T-cell (primary cell): ENCODE measurements at regions not wholly inside any gene's neighbourhood (a gene's known extent, or its start where the extent isn't known, plus 50 kb on each side); places are given as distances from the start of the nearest gene placed in this dataset.

Source experiments
- ATAC-seq, 4 experiments: fragments of 200-7000 bp in 3 of 4; fragments of 150-1000 bp in 1 of 4; cut with Tn5 transposase; replicated peaks in 1 of 4; 1 replicate in 3 of 4; 2 replicates in 1 of 4; pipeline ENCODE4 v1.10.0; 2021; ENCODE audit warnings: moderate library complexity in 3 of 4, mild to moderate bottlenecking in 2 of 4, moderate number of reproducible peaks in 1 of 4
- CTCF ChIA-PET, 2 donors: fragments of 300-600 bp; sonication (Branson Sonifier 250); formaldehyde crosslinking; loops; one replicate each; lab custom pipeline; 2022; ENCODE audit warnings: antibody characterized with exemption in 2 of 2; lab: Charles Lee
- POLR2A ChIA-PET, 2 donors: fragments of 300-600 bp; sonication (Branson Sonifier 250); formaldehyde crosslinking; loops; one replicate each; lab custom pipeline; 2022; ENCODE audit warnings: antibody characterized with exemption in 2 of 2; lab: Charles Lee
- DNase-seq, 35 experiments: peaks; one replicate each; pipeline versions ENCODE4 v3.0.0 to v3.0.0-alpha.2; 2013 to 2023
- H3K27ac ChIP-seq: one replicate; pipeline ENCODE4 v1.5.1; 2013; ENCODE audit warnings: low read length
- H3K27me3 ChIP-seq, 2 experiments: replicated peaks in 1 of 2; 1 replicate in 1 of 2; 2 replicates in 1 of 2; pipeline versions ENCODE4 v1.6.1 to v1.7.0; 2013; ENCODE audit warnings: low read length in 1 of 2, mixed read lengths in 1 of 2; ENCODE audit not compliant: control insufficient read depth in 2 of 2, insufficient read depth in 2 of 2; ENCODE audit errors: extremely low read depth in 1 of 2
- H3K36me3 ChIP-seq, 2 donors: 1 replicate in 1 of 2; 2 replicates in 1 of 2; pipeline versions ENCODE4 v1.6.1 to v1.7.0; 2013; ENCODE audit warnings: low read length in 1 of 2; ENCODE audit not compliant: control insufficient read depth in 2 of 2, insufficient read depth in 1 of 2; ENCODE audit errors: extremely low read depth in 1 of 2
- H3K4me1 ChIP-seq, 2 experiments: 1 replicate in 1 of 2; 2 replicates in 1 of 2; pipeline versions ENCODE4 v1.6.1 to v1.7.0; 2013; ENCODE audit warnings: low read length in 2 of 2, mixed read lengths in 1 of 2; ENCODE audit not compliant: insufficient read depth in 2 of 2, control insufficient read depth in 1 of 2; ENCODE audit errors: extremely low read depth in 1 of 2
- H3K4me3 ChIP-seq, 2 donors: 1 replicate in 1 of 2; 2 replicates in 1 of 2; pipeline versions ENCODE4 v1.5.1 to v1.7.0; 2013; ENCODE audit warnings: mild to moderate bottlenecking in 2 of 2, low read length in 1 of 2, moderate library complexity in 1 of 2; ENCODE audit not compliant: control insufficient read depth in 1 of 2; ENCODE audit errors: extremely low read depth in 1 of 2
- H3K9me3 ChIP-seq: 2 replicates; pipeline ENCODE4 v1.7.0; 2013
- H3K27ac Mint-ChIP-seq, 2 donors: one replicate each; pipeline ENCODE4 v1.8.0; 2020 to 2021; ENCODE audit warnings: mild to moderate bottlenecking in 2 of 2, mixed read lengths in 2 of 2
- H3K27me3 Mint-ChIP-seq, 2 donors: one replicate each; pipeline ENCODE4 v1.8.0; 2021 to 2022; ENCODE audit warnings: mixed read lengths in 2 of 2
- H3K36me3 Mint-ChIP-seq: one replicate; pipeline ENCODE4 v1.8.0; 2021; ENCODE audit warnings: mixed read lengths
- H3K4me1 Mint-ChIP-seq, 3 donors: one replicate each; pipeline ENCODE4 v1.8.0; 2020 to 2022; ENCODE audit warnings: mixed read lengths in 3 of 3, mild to moderate bottlenecking in 1 of 3
- H3K4me3 Mint-ChIP-seq, 3 donors: one replicate each; pipeline ENCODE4 v1.8.0; 2020 to 2022; ENCODE audit warnings: mild to moderate bottlenecking in 3 of 3, mixed read lengths in 3 of 3, moderate library complexity in 3 of 3
- H3K9me3 Mint-ChIP-seq, 3 donors: one replicate each; pipeline ENCODE4 v1.8.0; 2020 to 2022; ENCODE audit warnings: mixed read lengths in 3 of 3
- WGBS: methylation state at CpG from one replicate; pipeline ENCODE4 v1.1.5; 2013; ENCODE audit warnings: missing lambda C conversion rate; ENCODE audit not compliant: insufficient coverage; 5-methylcytosine and 5-hydroxymethylcytosine counted together

DNA sequence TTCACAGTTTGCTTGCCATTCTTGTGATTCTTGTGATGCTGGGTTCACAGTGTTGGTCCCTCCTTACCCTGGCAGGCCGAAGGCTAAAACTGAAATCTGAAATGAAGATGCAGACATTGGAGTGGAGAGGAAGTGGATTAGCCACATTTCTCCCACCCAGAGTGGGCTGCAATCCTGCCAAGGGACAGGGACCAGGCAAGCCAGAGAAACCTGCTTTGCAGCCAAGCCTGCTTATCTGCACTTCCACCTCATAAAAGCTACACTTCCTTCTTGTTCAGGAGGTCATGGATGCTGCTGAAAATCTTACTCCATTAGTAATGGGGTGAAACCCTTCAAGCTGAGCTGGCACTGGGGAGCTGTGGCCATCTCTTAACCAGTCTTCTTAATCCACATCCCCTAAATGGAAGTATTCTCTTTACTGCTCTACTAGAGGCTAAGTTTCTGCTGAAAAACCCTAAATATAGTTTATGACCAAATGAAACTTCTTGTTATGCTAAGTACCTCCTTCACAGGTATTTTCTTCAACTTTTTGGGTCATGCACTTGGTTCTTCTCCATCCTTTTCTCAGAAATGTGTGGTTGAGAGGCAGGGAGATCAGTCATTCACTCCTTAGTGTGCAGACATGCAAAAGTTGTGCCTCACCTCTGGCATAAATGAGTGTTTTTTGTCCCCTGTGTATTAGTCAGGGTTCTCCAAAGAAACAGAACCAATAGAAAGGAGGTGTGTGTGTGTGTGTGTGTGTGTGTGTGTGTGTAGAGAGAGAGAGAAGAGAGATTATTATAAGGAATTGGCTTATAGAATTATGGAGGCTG is 133.9 kb upstream of the BMAL1 start:
- POLR2A ChIA-PET = no interaction called here
- CTCF ChIA-PET = no interaction called here
- no peak overlapping the region for H3K27ac Mint-ChIP-seq

GRCh38 chr11:13145461-13145860 is 132.1 kb upstream of the BMAL1 start:
- ChIA-PET POLR2A (no interaction called here), CTCF (interaction anchor here in 1 of 2 donors (0.5 kb wide), 1 partner anchor 173 kb away, joined by 3 read pairs; no protein-coding TSS in a partner anchor)
- Mint-ChIP-seq H3K27ac (no peak overlapping the region), H3K36me3 (no peaks in the 10 kb centered on the region), H3K9me3 (no peaks in the 10 kb centered on the region), H3K4me3 (no peak overlapping the region), H3K4me1 (no peaks in the 10 kb centered on the region), H3K27me3 (peaks cover 11 to 15% of the 10 kb centered on the region in 2 donors)
- DNase-seq (no peak), ATAC-seq (no peak)
- 50% methylated on average over 1 of the region's 2 CpGs for WGBS
- H3K4me1 ChIP-seq = no peaks in the 10 kb centered on the region
- H3K27me3 ChIP-seq = peaks cover 0 to 14% of the 10 kb centered on the region in 2 experiments
- H3K9me3 ChIP-seq = no peaks in the 10 kb centered on the region
- H3K36me3 ChIP-seq = no peaks in the 10 kb centered on the region
- H3K4me3 ChIP-seq = no peak overlapping the region
- H3K27ac ChIP-seq = no peak overlapping the region

More for the DNA sequence above, 133.9 kb upstream of the BMAL1 start:
- H3K27ac ChIP-seq = no peak overlapping the region
- no peaks in the 10 kb centered on the region for H3K4me1 Mint-ChIP-seq
- H3K9me3 ChIP-seq = no peaks in the 10 kb centered on the region
- peaks cover 19 to 21% of the 10 kb centered on the region in 2 donors for H3K27me3 Mint-ChIP-seq
- no peaks in the 10 kb centered on the region for H3K36me3 ChIP-seq
- no peak overlapping the region for H3K4me3 Mint-ChIP-seq
- ATAC-seq (no peak), DNase-seq (no peak)
- WGBS = no CpG with 5 or more reads among the region's 1 CpG
- H3K4me3 ChIP-seq = no peak overlapping the region
- H3K36me3 Mint-ChIP-seq = no peaks in the 10 kb centered on the region
- H3K4me1 ChIP-seq = no peaks in the 10 kb centered on the region
- peaks cover 0 to 3% (median 0%) of the 10 kb centered on the region in 3 donors for H3K9me3 Mint-ChIP-seq
- peaks cover 0 to 18% of the 10 kb centered on the region in 2 experiments for H3K27me3 ChIP-seq

DNA sequence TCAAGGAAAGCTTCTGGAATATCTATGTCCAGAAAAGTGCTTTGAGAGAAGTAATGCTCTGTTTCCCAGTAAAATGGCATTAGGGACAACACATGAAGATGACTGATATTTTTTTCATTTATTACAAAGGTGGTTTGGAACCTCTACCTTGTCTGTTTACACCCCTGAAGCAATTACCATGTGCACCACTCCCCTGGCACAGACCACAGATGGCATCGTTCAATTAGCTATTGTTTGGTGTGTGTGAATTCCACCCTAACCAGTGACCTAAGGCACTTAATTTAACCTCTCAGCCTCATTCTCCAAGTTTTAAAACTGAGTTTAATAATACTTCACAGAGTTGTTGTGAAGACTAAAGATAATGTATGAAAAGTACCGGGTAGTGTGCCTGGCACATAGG is 127.6 kb upstream of the BMAL1 start:
- no peaks in the 10 kb centered on the region for H3K4me1 ChIP-seq
- peaks cover 0 to 9% of the 10 kb centered on the region in 2 experiments for H3K27me3 ChIP-seq
- no CpG with 5 or more reads among the region's 2 CpGs for WGBS
- no peak for DNase-seq
- ATAC-seq = no peak
- no peak overlapping the region for H3K27ac Mint-ChIP-seq
- no peaks in the 10 kb centered on the region for H3K36me3 Mint-ChIP-seq
- CTCF ChIA-PET = no interaction called here
- no peak overlapping the region for H3K4me3 ChIP-seq
- POLR2A ChIA-PET = no interaction called here
- H3K27me3 Mint-ChIP-seq = peaks cover 14 to 22% of the 10 kb centered on the region in 2 donors
- no peaks in the 10 kb centered on the region for H3K9me3 ChIP-seq
- no peaks in the 10 kb centered on the region for H3K4me1 Mint-ChIP-seq
- no peaks in the 10 kb centered on the region for H3K36me3 ChIP-seq
- H3K9me3 Mint-ChIP-seq = no peaks in the 10 kb centered on the region
- H3K27ac ChIP-seq = no peak overlapping the region
- no peak overlapping the region for H3K4me3 Mint-ChIP-seq

- H3K27ac ChIP-seq = no peak overlapping the region
- Mint-ChIP-seq H3K36me3 (no peaks in the 10 kb centered on the region), H3K4me3 (no peak overlapping the region), H3K9me3 (peaks cover 0 to 1% (median 0%) of the 10 kb centered on the region in 3 donors), H3K27ac (no peak overlapping the region), H3K4me1 (no peaks in the 10 kb centered on the region), H3K27me3 (peaks cover 13 to 19% of the 10 kb centered on the region in 2 donors)
- ATAC-seq = no peak
- no peak overlapping the region for H3K4me3 ChIP-seq
- CTCF ChIA-PET = no interaction called here
- peaks cover 0 to 10% of the 10 kb centered on the region in 2 experiments for H3K27me3 ChIP-seq
- WGBS = no CpG with 5 or more reads among the region's 5 CpGs
- no peaks in the 10 kb centered on the region for H3K36me3 ChIP-seq
- no peak for DNase-seq
- POLR2A ChIA-PET = no interaction called here
- H3K9me3 ChIP-seq = no peaks in the 10 kb centered on the region
- H3K4me1 ChIP-seq = no peaks in the 10 kb centered on the region
Observed at GRCh38 chr11:13150487-13150886, 127.1 kb upstream of the BMAL1 start.

GRCh38 chr11:13152264-13152663 is 125.3 kb upstream of the BMAL1 start:
- Histone ChIP-seq H3K36me3 (no peaks in the 10 kb centered on the region), H3K27ac (no peak overlapping the region), H3K4me1 (no peaks in the 10 kb centered on the region), H3K9me3 (no peaks in the 10 kb centered on the region), H3K27me3 (peaks cover 0 to 10% of the 10 kb centered on the region in 2 experiments), H3K4me3 (no peak overlapping the region)
- Mint-ChIP-seq H3K4me3 (no peak overlapping the region), H3K4me1 (no peaks in the 10 kb centered on the region), H3K36me3 (no peaks in the 10 kb centered on the region), H3K27ac (no peak overlapping the region), H3K27me3 (peaks cover 13 to 18% of the 10 kb centered on the region in 2 donors), H3K9me3 (peaks cover 2 to 14% (median 5%) of the 10 kb centered on the region in 3 donors)
- ChIA-PET POLR2A (no interaction called here), CTCF (interaction anchor here in 1 of 2 donors (0.7 kb wide), 2 partner anchors 29 to 286 kb away, joined by 3 read pairs; no protein-coding TSS in a partner anchor)
- DNase-seq (no peak), ATAC-seq (no peak)
- 85% methylated on average over 4 of the region's 6 CpGs for whole genome bisulfite sequencing

- H3K4me3 Mint-ChIP-seq = no peak overlapping the region
Observed at GRCh38 chr11:13152736-13153541, 124.7 kb upstream of the BMAL1 start.

More at GRCh38 chr11:13152736-13153541, 124.7 kb upstream of the BMAL1 start:
- WGBS = no CpG with 5 or more reads among the region's 2 CpGs
- peaks cover 0 to 9% of the 10 kb centered on the region in 2 experiments for H3K27me3 ChIP-seq
- Mint-ChIP-seq H3K27ac (no peak overlapping the region), H3K27me3 (peaks cover 15 to 23% of the 10 kb centered on the region in 2 donors), H3K36me3 (no peaks in the 10 kb centered on the region), H3K9me3 (peaks cover 4 to 18% (median 5%) of the 10 kb centered on the region in 3 donors), H3K4me1 (no peaks in the 10 kb centered on the region)
- no peak for DNase-seq
- no peaks in the 10 kb centered on the region for H3K4me1 ChIP-seq
- H3K27ac ChIP-seq = no peak overlapping the region
- ATAC-seq = no peak
- CTCF ChIA-PET = interaction anchor here in 1 of 2 donors (0.7 kb wide), 2 partner anchors 28 to 287 kb away, joined by 3 read pairs; no protein-coding TSS in a partner anchor
- POLR2A ChIA-PET = no interaction called here
- no peak overlapping the region for H3K4me3 ChIP-seq
- H3K36me3 ChIP-seq = no peaks in the 10 kb centered on the region
- no peaks in the 10 kb centered on the region for H3K9me3 ChIP-seq
